ENCODE measurements at regions not wholly inside any gene's neighbourhood (a gene's known extent, or its start where the extent isn't known, plus 50 kb on each side); places are given as distances from the start of the nearest gene placed in this dataset.

- DNase-seq (ENCODE audit: low read depth in 4 of 4, low spot score in 2 of 4) = no peak
Measured at GRCh38 chr9:107431461-107431860, 58.1 kb downstream of the KLF4 start.

GRCh38 chr9:107430071-107430470, 59.5 kb downstream of the KLF4 start:
- no peak for DNase-seq (ENCODE audit: low read depth in 4 of 4, low spot score in 2 of 4)

GRCh38 chr9:107426126-107426525, 63.4 kb downstream of the KLF4 start:
- no peak for DNase-seq (ENCODE audit: low read depth in 4 of 4, low spot score in 2 of 4)

GRCh38 chr9:107425101-107426025, 64.2 kb downstream of the KLF4 start:
- peak; percentile 13 to 61 (median 43) for DNase-seq (ENCODE audit: low read depth in 4 of 4, low spot score in 2 of 4)

GRCh38 chr9:107423540-107423939, 66.0 kb downstream of the KLF4 start:
- DNase-seq (ENCODE audit: low read depth in 4 of 4, low spot score in 2 of 4) = no peak

- peak; percentile 13 to 63 (median 28) for DNase-seq (ENCODE audit: low read depth in 4 of 4, low spot score in 2 of 4)
Measured at GRCh38 chr9:107422189-107423185, 67.1 kb downstream of the KLF4 start.

GRCh38 chr9:107410420-107410819, 79.1 kb downstream of the KLF4 start:
- DNase-seq (ENCODE audit: low read depth in 4 of 4, low spot score in 2 of 4) = no peak

- DNase-seq (ENCODE audit: low read depth in 4 of 4, low spot score in 2 of 4) = no peak
Measured at GRCh38 chr9:107409581-107410389, 79.8 kb downstream of the KLF4 start.

GRCh38 chr9:107407675-107408074, 81.9 kb downstream of the KLF4 start:
- no peak for DNase-seq (ENCODE audit: low read depth in 4 of 4, low spot score in 2 of 4)

- no peak for DNase-seq (ENCODE audit: low read depth in 4 of 4, low spot score in 2 of 4)
Measured at GRCh38 chr9:107405511-107405910, 84.1 kb downstream of the KLF4 start.

GRCh38 chr9:107404736-107405135, 84.8 kb downstream of the KLF4 start:
- DNase-seq (ENCODE audit: low read depth in 4 of 4, low spot score in 2 of 4) = no peak

GRCh38 chr9:107404161-107404560, 85.4 kb downstream of the KLF4 start:
- DNase-seq (ENCODE audit: low read depth in 4 of 4, low spot score in 2 of 4) = no peak

- no peak for DNase-seq (ENCODE audit: low read depth in 4 of 4, low spot score in 2 of 4)
Measured at GRCh38 chr9:107397076-107398044, 92.2 kb downstream of the KLF4 start.

GRCh38 chr9:107394264-107394663, 95.3 kb downstream of the KLF4 start:
- DNase-seq (ENCODE audit: low read depth in 4 of 4, low spot score in 2 of 4) = no peak

GRCh38 chr9:107390778-107391177, 98.8 kb downstream of the KLF4 start:
- DNase-seq (ENCODE audit: low read depth in 4 of 4, low spot score in 2 of 4) = no peak

GRCh38 chr9:107390279-107390678, 99.3 kb downstream of the KLF4 start:
- no peak for DNase-seq (ENCODE audit: low read depth in 4 of 4, low spot score in 2 of 4)

- DNase-seq (ENCODE audit: low read depth in 4 of 4, low spot score in 2 of 4) = no peak
Measured at GRCh38 chr9:107389617-107390071, 99.9 kb downstream of the KLF4 start.

GRCh38 chr9:107388890-107389289, 100.7 kb downstream of the KLF4 start:
- DNase-seq (ENCODE audit: low read depth in 4 of 4, low spot score in 2 of 4) = no peak

- DNase-seq (ENCODE audit: low read depth in 4 of 4, low spot score in 2 of 4) = no peak
Measured at GRCh38 chr9:107387409-107387808, 102.2 kb downstream of the KLF4 start.

All from left renal cortex interstitium (tissue), 4 donors.